GM23248 (cell line): ENCODE measurements at regions not wholly inside any gene's neighbourhood (a gene's known extent, or its start where the extent isn't known, plus 50 kb on each side); places are given as distances from the start of the nearest gene placed in this dataset.

ENCODE experiments used
- DNase-seq: peaks from one replicate; pipeline ENCODE4 v3.0.0-alpha.2; 2015
- H2AFZ ChIP-seq: fragments of 200-600 bp; sonication (generic); 2 replicates; pipeline ENCODE4 v1.6.1; 2016; ENCODE audit warnings: antibody characterized with exemption
- H3F3A ChIP-seq: fragments of 200-600 bp; sonication (generic); 2 replicates; pipeline ENCODE4 v1.6.1; 2016; ENCODE audit warnings: mild to moderate bottlenecking, antibody characterized with exemption, mixed run types; ENCODE audit not compliant: insufficient read depth
- H3K27ac ChIP-seq: fragments of 200-600 bp; sonication (generic); 2 replicates; pipeline ENCODE4 v1.5.1; 2016; ENCODE audit warnings: mild to moderate bottlenecking
- H3K27me3 ChIP-seq: fragments of 200-600 bp; sonication (generic); replicated peaks from 2 replicates; pipeline ENCODE4 v1.6.1; 2016; ENCODE audit warnings: mild to moderate bottlenecking; ENCODE audit not compliant: insufficient read depth
- H3K36me3 ChIP-seq: fragments of 200-600 bp; sonication (generic); 2 replicates; pipeline ENCODE4 v1.6.1; 2016; ENCODE audit warnings: low read depth, mild to moderate bottlenecking
- H3K4me1 ChIP-seq: fragments of 200-600 bp; sonication (generic); 2 replicates; pipeline ENCODE4 v1.6.1; 2016; ENCODE audit warnings: mild to moderate bottlenecking; ENCODE audit not compliant: insufficient read depth
- H3K4me2 ChIP-seq: fragments of 200-600 bp; sonication (generic); one replicate; pipeline ENCODE4 v1.6.1; 2016; ENCODE audit warnings: mild to moderate bottlenecking; ENCODE audit not compliant: unreplicated experiment
- H3K4me3 ChIP-seq: fragments of 200-600 bp; sonication (generic); 2 replicates; pipeline ENCODE4 v1.5.1; 2016; ENCODE audit warnings: mild to moderate bottlenecking
- H3K79me2 ChIP-seq: fragments of 200-600 bp; sonication (generic); 2 replicates; pipeline ENCODE4 v1.6.1; 2016; ENCODE audit warnings: mild to moderate bottlenecking; ENCODE audit not compliant: insufficient read depth
- H3K9ac ChIP-seq: fragments of 200-600 bp; sonication (generic); 2 replicates; pipeline ENCODE4 v1.6.1; 2016; ENCODE audit warnings: mild to moderate bottlenecking
- H3K9me2 ChIP-seq: fragments of 200-600 bp; sonication (generic); 2 replicates; pipeline ENCODE4 v1.6.1; 2016; ENCODE audit warnings: mixed run types, mild to moderate bottlenecking, moderate library complexity; ENCODE audit not compliant: insufficient read depth
- H3K9me3 ChIP-seq: fragments of 200-600 bp; sonication (generic); one replicate; pipeline ENCODE4 v1.6.1; 2017; ENCODE audit warnings: low read depth
- H4K20me1 ChIP-seq: fragments of 200-600 bp; sonication (generic); 2 replicates; pipeline ENCODE4 v1.6.0; 2016; ENCODE audit not compliant: insufficient read depth
- EZH2 ChIP-seq: fragments of 200-600 bp; sonication (generic); IDR thresholded peaks from 2 replicates; pipeline ENCODE4 v1.6.1; 2018; ENCODE audit warnings: antibody characterized with exemption, mild to moderate bottlenecking; ENCODE audit not compliant: insufficient read depth, poor library complexity, severe bottlenecking
- EZH2phosphoT487 ChIP-seq: fragments of 200-600 bp; sonication (generic); IDR thresholded peaks from 2 replicates; pipeline ENCODE4 v1.6.1; 2018; ENCODE audit warnings: antibody characterized with exemption, moderate library complexity, mild to moderate bottlenecking, low read depth; ENCODE audit not compliant: insufficient read depth
- WGBS, 2 experiments: methylation state at CpG; one replicate each; pipeline ENCODE4 v1.1.6; 2015 to 2017; ENCODE audit warnings: low lambda C conversion rate in 2 of 2, low coverage in 1 of 2; ENCODE audit errors: missing lambda C conversion rate in 2 of 2; 5-methylcytosine and 5-hydroxymethylcytosine counted together
- in situ Hi-C: fragments of 300-500 bp; cut with MboI; formaldehyde crosslinking; loops from 2 replicates; pipeline ENCODE4 v1.15.0; 2020

DNA sequence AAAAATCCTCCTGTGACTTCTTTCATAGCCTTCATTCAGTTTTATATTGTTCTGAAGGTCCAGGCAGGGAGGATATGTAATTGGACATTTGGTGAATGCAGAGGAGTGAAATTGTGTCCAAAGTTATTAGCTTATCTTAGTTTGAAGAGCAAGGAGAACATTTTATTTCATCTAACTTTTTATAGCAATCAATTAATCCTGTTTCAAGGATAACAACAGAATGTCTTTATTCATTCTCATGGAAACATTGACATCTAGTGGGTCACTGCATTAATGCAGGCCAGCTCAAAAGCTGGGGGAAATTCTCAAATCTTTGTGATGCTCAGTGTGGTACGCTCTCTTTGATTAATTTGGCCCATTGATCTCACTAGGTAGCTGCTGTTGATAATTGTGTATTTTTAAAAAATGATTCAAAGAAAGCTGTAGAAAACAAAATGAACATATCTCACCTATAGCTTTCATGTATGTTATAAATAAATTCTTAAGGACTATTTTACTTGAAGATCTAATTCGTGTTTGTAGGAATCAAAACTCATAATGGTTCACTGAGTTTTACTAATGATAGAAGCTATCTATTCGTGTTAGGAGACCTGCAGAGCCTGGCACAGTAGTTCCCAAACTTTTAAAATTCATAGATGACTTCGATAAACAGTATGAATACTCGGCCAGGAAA lies 150.8 kb upstream of the KCNMB2 start:
- Histone ChIP-seq H3K9ac (no peak overlapping the region), H3K4me2 (no peak overlapping the region), H3K4me3 (no peak overlapping the region)

GRCh38 chr3:178386401-178386800 lies 149.8 kb upstream of the KCNMB2 start:
- Histone ChIP-seq H4K20me1 (no peaks in the 10 kb centered on the region), H3F3A (peaks cover 18% of the 10 kb centered on the region), H3K36me3 (no peaks in the 10 kb centered on the region), H3K9ac (no peak overlapping the region), H3K27me3 (no peaks in the 10 kb centered on the region), H3K4me1 (peaks cover 39% of the 10 kb centered on the region), H3K27ac (no peak overlapping the region), H2AFZ (no peak overlapping the region), H3K4me3 (no peak overlapping the region), H3K79me2 (no peaks in the 10 kb centered on the region), H3K9me2 (no peaks in the 10 kb centered on the region), H3K4me2 (no peak overlapping the region), H3K9me3 (no peaks in the 10 kb centered on the region)
- in situ Hi-C loops, result no loop called here
- 85 to 91% methylated on average over 5 of the region's 5 CpGs for WGBS, 2 experiments
- no peak for DNase-seq
- TF ChIP-seq EZH2phosphoT487 (no peak), EZH2 (no peak)

More for the DNA sequence above, 150.8 kb upstream of the KCNMB2 start:
- Histone ChIP-seq H3K36me3 (no peaks in the 10 kb centered on the region), H3K27ac (no peak overlapping the region), H3K9me2 (no peaks in the 10 kb centered on the region), H3K4me1 (peaks cover 43% of the 10 kb centered on the region), H3F3A (peaks cover 18% of the 10 kb centered on the region), H3K79me2 (no peaks in the 10 kb centered on the region), H2AFZ (0 out of 2 replicates have a peak overlapping the region, but pooled peaks have one; percentile 12), H3K9me3 (no peaks in the 10 kb centered on the region), H3K27me3 (no peaks in the 10 kb centered on the region), H4K20me1 (no peaks in the 10 kb centered on the region)
- no peak for TF ChIP-seq EZH2
- no peak for TF ChIP-seq EZH2phosphoT487
- peak; percentile 69 for DNase-seq
- in situ Hi-C loops, result no loop called here
- 53 to 57% methylated on average over 5 of the region's 5 CpGs for WGBS, 2 experiments

GRCh38 chr3:178386880-178387279 lies 149.4 kb upstream of the KCNMB2 start:
- no peaks in the 10 kb centered on the region for H4K20me1 ChIP-seq
- TF ChIP-seq EZH2 (no peak), EZH2phosphoT487 (no peak)
- H3K9ac ChIP-seq, result no peak overlapping the region
- H3K27me3 ChIP-seq, result no peaks in the 10 kb centered on the region
- no peak for DNase-seq
- H3K9me3 ChIP-seq, result no peaks in the 10 kb centered on the region
- no peaks in the 10 kb centered on the region for H3K79me2 ChIP-seq
- no peak overlapping the region for H2AFZ ChIP-seq
- in situ Hi-C loops, result no loop called here
- peaks cover 18% of the 10 kb centered on the region for H3F3A ChIP-seq
- no peak overlapping the region for H3K4me3 ChIP-seq
- no peaks in the 10 kb centered on the region for H3K9me2 ChIP-seq
- H3K27ac ChIP-seq, result no peak overlapping the region
- peaks cover 34% of the 10 kb centered on the region for H3K4me1 ChIP-seq
- WGBS, 2 experiments, result 93 to 100% methylated on average over 1 of the region's 1 CpG
- no peaks in the 10 kb centered on the region for H3K36me3 ChIP-seq
- H3K4me2 ChIP-seq, result no peak overlapping the region

- peaks cover 19% of the 10 kb centered on the region for H3F3A ChIP-seq
- H3K4me3 ChIP-seq, result no peak overlapping the region
- in situ Hi-C loops, result no loop called here
- H4K20me1 ChIP-seq, result no peaks in the 10 kb centered on the region
- 97 to 99% methylated on average over 2 of the region's 2 CpGs for WGBS, 2 experiments
- no peaks in the 10 kb centered on the region for H3K36me3 ChIP-seq
- TF ChIP-seq EZH2phosphoT487 (no peak), EZH2 (no peak)
- no peaks in the 10 kb centered on the region for H3K9me3 ChIP-seq
- no peak overlapping the region for H3K27ac ChIP-seq
- no peak overlapping the region for H3K4me2 ChIP-seq
- no peaks in the 10 kb centered on the region for H3K27me3 ChIP-seq
- no peak overlapping the region for H2AFZ ChIP-seq
- no peak for DNase-seq
- no peaks in the 10 kb centered on the region for H3K9me2 ChIP-seq
- H3K79me2 ChIP-seq, result no peaks in the 10 kb centered on the region
- no peak overlapping the region for H3K9ac ChIP-seq
- peaks cover 32% of the 10 kb centered on the region for H3K4me1 ChIP-seq
Measured at GRCh38 chr3:178388473-178388872, 147.8 kb upstream of the KCNMB2 start.
